SJCRH30 (cell line): ENCODE measurements at regions not wholly inside any gene's neighbourhood (a gene's known extent, or its start where the extent isn't known, plus 50 kb on each side); places are given as distances from the start of the nearest gene placed in this dataset.
"Not testable (repeated sequence)": the region's sequence is repeated elsewhere in the genome, so short reads cannot be mapped to it uniquely, and the experiment has no call there.

ENCODE experiments used
- DNase-seq, 2 experiments: peaks; one replicate each; pipeline ENCODE4 v3.0.0-alpha.2; 2015 to 2020
- H3K27ac ChIP-seq: fragments of 250-450 bp; sonication (Bioruptor Pico); 2 replicates; pipeline ENCODE4 v1.5.1; 2020; ENCODE audit warnings: mild to moderate bottlenecking, moderate library complexity
- H3K27me3 ChIP-seq: fragments of 250-450 bp; sonication (Bioruptor Pico); 2 replicates; pipeline ENCODE4 v1.5.1; 2020; ENCODE audit warnings: mild to moderate bottlenecking, moderate library complexity
- H3K36me3 ChIP-seq: fragments of 250-450 bp; sonication (Bioruptor Pico); 2 replicates; pipeline ENCODE4 v1.5.1; 2020; ENCODE audit warnings: mild to moderate bottlenecking, moderate library complexity
- H3K4me1 ChIP-seq: fragments of 250-450 bp; sonication (Bioruptor Pico); 2 replicates; pipeline ENCODE4 v1.5.1; 2020; ENCODE audit warnings: mild to moderate bottlenecking, moderate library complexity
- H3K4me3 ChIP-seq: fragments of 250-450 bp; sonication (Bioruptor Pico); 2 replicates; pipeline ENCODE4 v1.5.1; 2020; ENCODE audit warnings: mild to moderate bottlenecking, moderate library complexity
- H3K9me3 ChIP-seq: fragments of 250-450 bp; sonication (Bioruptor Pico); replicated peaks from 2 replicates; pipeline ENCODE4 v1.5.1; 2020; ENCODE audit warnings: mild to moderate bottlenecking, moderate library complexity

GRCh38 chr13:26475176-26476110, 82.0 kb upstream of the WASF3 start:
- H3K4me1 ChIP-seq, result no peaks in the 10 kb centered on the region
- no peaks in the 10 kb centered on the region for H3K36me3 ChIP-seq
- H3K4me3 ChIP-seq, result peak overlapping the region; percentile 61
- peak overlapping the region; percentile 76 for H3K27ac ChIP-seq
- H3K27me3 ChIP-seq, result no peaks in the 10 kb centered on the region
- no peaks in the 10 kb centered on the region for H3K9me3 ChIP-seq
- DNase-seq, result peak; percentile 46 to 57

GRCh38 chr13:26476111-26476781, 81.2 kb upstream of the WASF3 start:
- Histone ChIP-seq H3K9me3 (no peaks in the 10 kb centered on the region), H3K27ac (peak overlapping the region; percentile 76), H3K4me1 (no peaks in the 10 kb centered on the region), H3K27me3 (no peaks in the 10 kb centered on the region), H3K4me3 (peak overlapping the region; percentile 61), H3K36me3 (no peaks in the 10 kb centered on the region)
- peak in 1 of 2 experiments; percentile 42 for DNase-seq

GRCh38 chr13:26476782-26477142, 80.7 kb upstream of the WASF3 start:
- Histone ChIP-seq H3K9me3 (no peaks in the 10 kb centered on the region), H3K27ac (peak overlapping the region; percentile 76), H3K4me3 (peak overlapping the region; percentile 61), H3K36me3 (no peaks in the 10 kb centered on the region), H3K27me3 (no peaks in the 10 kb centered on the region), H3K4me1 (no peaks in the 10 kb centered on the region)
- DNase-seq, result no peak

GRCh38 chr13:26477681-26478080, 79.8 kb upstream of the WASF3 start:
- H3K9me3 ChIP-seq, result no peaks in the 10 kb centered on the region
- H3K4me1 ChIP-seq, result no peaks in the 10 kb centered on the region
- no peak overlapping the region for H3K4me3 ChIP-seq
- no peak for DNase-seq
- no peak overlapping the region for H3K27ac ChIP-seq
- H3K36me3 ChIP-seq, result no peaks in the 10 kb centered on the region
- H3K27me3 ChIP-seq, result no peaks in the 10 kb centered on the region

- H3K4me3 ChIP-seq, result no peak overlapping the region
- H3K27ac ChIP-seq, result no peak overlapping the region
- no peaks in the 10 kb centered on the region for H3K9me3 ChIP-seq
- H3K4me1 ChIP-seq, result no peaks in the 10 kb centered on the region
- H3K27me3 ChIP-seq, result no peaks in the 10 kb centered on the region
- DNase-seq, result no peak
- no peaks in the 10 kb centered on the region for H3K36me3 ChIP-seq
These were observed 77.1 kb upstream of the WASF3 start for GRCh38 chr13:26480246-26480855.

GRCh38 chr13:26482451-26483197, 74.9 kb upstream of the WASF3 start:
- H3K4me1 ChIP-seq, result no peaks in the 10 kb centered on the region
- no peaks in the 10 kb centered on the region for H3K36me3 ChIP-seq
- DNase-seq, result peak; percentile 78 to 95
- peak overlapping the region; percentile 34; the same call in 1 of the 2 replicates for H3K27ac ChIP-seq
- no peaks in the 10 kb centered on the region for H3K27me3 ChIP-seq
- H3K9me3 ChIP-seq, result no peaks in the 10 kb centered on the region
- H3K4me3 ChIP-seq, result peak overlapping the region; percentile 48

- Histone ChIP-seq H3K4me1 (no peaks in the 10 kb centered on the region), H3K27ac (no peak overlapping the region), H3K36me3 (no peaks in the 10 kb centered on the region), H3K4me3 (no peak overlapping the region), H3K27me3 (no peaks in the 10 kb centered on the region), H3K9me3 (no peaks in the 10 kb centered on the region)
- no peak for DNase-seq
These were observed 73.9 kb upstream of the WASF3 start for GRCh38 chr13:26483546-26483945.

GRCh38 chr13:26484196-26484595, 73.3 kb upstream of the WASF3 start:
- Histone ChIP-seq H3K9me3 (no peaks in the 10 kb centered on the region), H3K27me3 (no peaks in the 10 kb centered on the region)

GRCh38 chr13:26485288-26485687, 72.2 kb upstream of the WASF3 start:
- no peak overlapping the region for H3K4me3 ChIP-seq
- H3K27ac ChIP-seq, result no peak overlapping the region
- no peaks in the 10 kb centered on the region for H3K9me3 ChIP-seq
- H3K36me3 ChIP-seq, result no peaks in the 10 kb centered on the region
- no peaks in the 10 kb centered on the region for H3K27me3 ChIP-seq
- no peak for DNase-seq
- no peaks in the 10 kb centered on the region for H3K4me1 ChIP-seq

More at GRCh38 chr13:26484196-26484595, 73.3 kb upstream of the WASF3 start:
- Histone ChIP-seq H3K4me1 (no peaks in the 10 kb centered on the region), H3K4me3 (no peak overlapping the region), H3K36me3 (no peaks in the 10 kb centered on the region), H3K27ac (no peak overlapping the region)
- DNase-seq, result no peak

- Histone ChIP-seq H3K36me3 (no peaks in the 10 kb centered on the region), H3K27me3 (no peaks in the 10 kb centered on the region), H3K4me3 (no peak overlapping the region), H3K9me3 (no peaks in the 10 kb centered on the region), H3K27ac (no peak overlapping the region), H3K4me1 (no peaks in the 10 kb centered on the region)
- no peak for DNase-seq
These were observed 71.7 kb upstream of the WASF3 start for GRCh38 chr13:26485786-26486185.

GRCh38 chr13:26486550-26486949, 70.9 kb upstream of the WASF3 start:
- H3K27me3 ChIP-seq, result no peaks in the 10 kb centered on the region
- no peak overlapping the region for H3K4me3 ChIP-seq
- no peaks in the 10 kb centered on the region for H3K36me3 ChIP-seq
- no peaks in the 10 kb centered on the region for H3K9me3 ChIP-seq
- H3K4me1 ChIP-seq, result no peaks in the 10 kb centered on the region
- no peak overlapping the region for H3K27ac ChIP-seq
- DNase-seq, result no peak

- Histone ChIP-seq H3K4me3 (no peak overlapping the region), H3K4me1 (no peaks in the 10 kb centered on the region), H3K36me3 (no peaks in the 10 kb centered on the region), H3K9me3 (no peaks in the 10 kb centered on the region), H3K27me3 (no peaks in the 10 kb centered on the region), H3K27ac (no peak overlapping the region)
- no peak for DNase-seq
These were observed 69.7 kb upstream of the WASF3 start for GRCh38 chr13:26487781-26488180.

GRCh38 chr13:26488236-26489003, 69.1 kb upstream of the WASF3 start:
- no peak overlapping the region for H3K4me3 ChIP-seq
- DNase-seq, result no peak
- H3K27me3 ChIP-seq, result no peaks in the 10 kb centered on the region
- H3K27ac ChIP-seq, result no peak overlapping the region
- H3K9me3 ChIP-seq, result no peaks in the 10 kb centered on the region
- H3K4me1 ChIP-seq, result no peaks in the 10 kb centered on the region
- H3K36me3 ChIP-seq, result no peaks in the 10 kb centered on the region

- not testable (repeated sequence) for H3K9me3 ChIP-seq, H3K4me1 ChIP-seq, H3K36me3 ChIP-seq, H3K27me3 ChIP-seq, DNase-seq, H3K27ac ChIP-seq, H3K4me3 ChIP-seq
These were observed 65.2 kb upstream of the WASF3 start for GRCh38 chr13:26492301-26492700.
